Kidney (tissue), 13 donors: ENCODE measurements at regions not wholly inside any gene's neighbourhood (a gene's known extent, or its start where the extent isn't known, plus 50 kb on each side); places are given as distances from the start of the nearest gene placed in this dataset.

Source experiments
- DNase-seq, 5 donors: peaks; one replicate each; pipeline ENCODE4 v3.0.0-alpha.2; 2013 to 2020
- FAIRE-seq: peaks from 2 replicates; lab custom pipeline; 2012; peaks lifted over from hg19 to GRCh38; lab: Jason Lieb, UNC
- H3K27ac ChIP-seq, 2 donors: one replicate each; pipeline ENCODE4 v1.7.0; 2013; ENCODE audit warnings: low read depth in 2 of 2, low read length in 2 of 2, inconsistent platforms in 1 of 2
- H3K27me3 ChIP-seq: one replicate; pipeline ENCODE4 v1.7.1; 2013; ENCODE audit warnings: low read length, inconsistent platforms; ENCODE audit not compliant: control insufficient read depth, insufficient read depth
- H3K36me3 ChIP-seq, 3 donors: one replicate each; pipeline versions ENCODE4 v1.7.0 to v1.7.1; 2013; ENCODE audit warnings: low read length in 3 of 3, control low read depth in 1 of 3, inconsistent platforms in 1 of 3; ENCODE audit not compliant: insufficient read depth in 3 of 3, control insufficient read depth in 2 of 3
- H3K4me1 ChIP-seq, 3 donors: one replicate each; pipeline versions ENCODE4 v1.7.0 to v1.7.1; 2013; ENCODE audit warnings: low read length in 3 of 3, inconsistent platforms in 1 of 3, low read depth in 1 of 3; ENCODE audit not compliant: control insufficient read depth in 2 of 3, insufficient read depth in 2 of 3
- H3K4me3 ChIP-seq, 3 donors: one replicate each; pipeline versions ENCODE4 v1.7.0 to v1.8.1; 2013; ENCODE audit warnings: low read length in 3 of 3, control low read depth in 1 of 3, inconsistent platforms in 1 of 3
- H3K9ac ChIP-seq, 3 donors: one replicate each; pipeline versions ENCODE4 v1.7.0 to v1.7.1; 2013; ENCODE audit warnings: low read length in 3 of 3, control low read depth in 1 of 3, inconsistent platforms in 1 of 3
- H3K9me3 ChIP-seq, 3 donors: one replicate each; pipeline versions ENCODE4 v1.7.0 to v1.7.1; 2013; ENCODE audit warnings: low read length in 3 of 3, control low read depth in 1 of 3, inconsistent platforms in 1 of 3; ENCODE audit not compliant: control insufficient read depth in 2 of 3, insufficient read depth in 1 of 3
- intact Hi-C: fragments of 100-400 bp; cut with DNase I; formaldehyde crosslinking; loops from one replicate; pipeline ENCODE4 v1.11.1; 2022
- TF ChIP-seq, protein P1 (sequence below): IDR thresholded peaks from 3 replicates; pipeline ENCODE4 v1.5.1; 2012; ENCODE audit warnings: mild to moderate bottlenecking, moderate library complexity, borderline replicate concordance; ENCODE audit not compliant: insufficient read depth; ENCODE audit errors: extremely low read depth
- donor health status: control.
- donor health status: control.
- donor health status: control.
- donor health status: control.
- donor health status: control.
- donor health status: DM: yes; HTN: yes; CAD: no.
- donor health status: Normal renal cell carcinoma (clear cell type).

DNA sequence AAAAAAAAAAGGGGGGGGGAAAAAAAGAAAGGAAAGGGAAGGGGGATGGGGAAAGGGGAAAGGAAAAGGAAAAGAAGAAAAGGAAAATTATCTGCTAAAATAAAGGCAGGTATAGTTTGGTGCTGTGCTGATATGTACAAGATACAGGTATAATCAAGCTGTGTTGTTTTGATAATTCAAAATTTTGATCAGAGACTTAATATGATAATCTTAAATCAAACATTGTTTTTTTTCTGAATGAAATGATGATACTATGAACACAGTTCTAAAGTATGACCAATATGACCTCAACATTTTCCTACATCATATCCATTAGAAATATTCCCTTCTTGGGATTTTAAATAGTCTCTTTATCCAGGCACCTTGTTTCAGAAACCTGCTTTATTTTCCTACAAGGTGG is 115.6 kb upstream of the TRPM3 start:
- Histone ChIP-seq H3K4me3 (no peak overlapping the region), H3K9me3 (no peaks in the 10 kb centered on the region), H3K4me1 (no peaks in the 10 kb centered on the region), H3K27ac (no peak overlapping the region), H3K9ac (no peak overlapping the region), H3K36me3 (no peaks in the 10 kb centered on the region), H3K27me3 (no peaks in the 10 kb centered on the region)
- DNase-seq (no peak), FAIRE-seq (no peak)
- intact Hi-C loops, result no loop called here
- TF ChIP-seq, protein P1, sequence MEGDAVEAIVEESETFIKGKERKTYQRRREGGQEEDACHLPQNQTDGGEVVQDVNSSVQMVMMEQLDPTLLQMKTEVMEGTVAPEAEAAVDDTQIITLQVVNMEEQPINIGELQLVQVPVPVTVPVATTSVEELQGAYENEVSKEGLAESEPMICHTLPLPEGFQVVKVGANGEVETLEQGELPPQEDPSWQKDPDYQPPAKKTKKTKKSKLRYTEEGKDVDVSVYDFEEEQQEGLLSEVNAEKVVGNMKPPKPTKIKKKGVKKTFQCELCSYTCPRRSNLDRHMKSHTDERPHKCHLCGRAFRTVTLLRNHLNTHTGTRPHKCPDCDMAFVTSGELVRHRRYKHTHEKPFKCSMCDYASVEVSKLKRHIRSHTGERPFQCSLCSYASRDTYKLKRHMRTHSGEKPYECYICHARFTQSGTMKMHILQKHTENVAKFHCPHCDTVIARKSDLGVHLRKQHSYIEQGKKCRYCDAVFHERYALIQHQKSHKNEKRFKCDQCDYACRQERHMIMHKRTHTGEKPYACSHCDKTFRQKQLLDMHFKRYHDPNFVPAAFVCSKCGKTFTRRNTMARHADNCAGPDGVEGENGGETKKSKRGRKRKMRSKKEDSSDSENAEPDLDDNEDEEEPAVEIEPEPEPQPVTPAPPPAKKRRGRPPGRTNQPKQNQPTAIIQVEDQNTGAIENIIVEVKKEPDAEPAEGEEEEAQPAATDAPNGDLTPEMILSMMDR, result no peak

DNA sequence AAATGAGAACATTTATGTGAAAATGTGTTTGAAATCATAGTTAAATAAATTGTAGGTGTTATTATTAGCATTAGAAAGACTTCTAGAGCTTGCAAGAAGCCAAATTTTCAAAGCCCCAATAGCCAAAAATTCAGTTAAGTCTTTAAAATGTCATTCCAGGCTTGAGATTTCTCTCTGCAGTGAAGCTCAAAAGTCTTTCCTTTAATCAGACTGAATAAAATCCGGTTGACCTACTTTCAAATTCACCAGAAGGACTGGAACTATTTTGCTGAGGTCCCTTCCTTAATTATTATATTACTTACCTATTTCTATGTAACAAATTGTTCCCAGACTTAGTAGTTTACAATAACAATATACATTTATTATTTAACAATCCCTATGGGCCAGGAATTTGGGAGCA is 112.2 kb upstream of the TRPM3 start:
- H3K27ac ChIP-seq, result no peak overlapping the region
- FAIRE-seq, result no peak
- no peaks in the 10 kb centered on the region for H3K4me1 ChIP-seq
- TF ChIP-seq, protein P1, result no peak
- no peaks in the 10 kb centered on the region for H3K9me3 ChIP-seq
- intact Hi-C loops, result no loop called here
- no peak overlapping the region for H3K9ac ChIP-seq
- no peak for DNase-seq
- no peaks in the 10 kb centered on the region for H3K36me3 ChIP-seq
- H3K27me3 ChIP-seq, result no peaks in the 10 kb centered on the region
- H3K4me3 ChIP-seq, result no peak overlapping the region

DNA sequence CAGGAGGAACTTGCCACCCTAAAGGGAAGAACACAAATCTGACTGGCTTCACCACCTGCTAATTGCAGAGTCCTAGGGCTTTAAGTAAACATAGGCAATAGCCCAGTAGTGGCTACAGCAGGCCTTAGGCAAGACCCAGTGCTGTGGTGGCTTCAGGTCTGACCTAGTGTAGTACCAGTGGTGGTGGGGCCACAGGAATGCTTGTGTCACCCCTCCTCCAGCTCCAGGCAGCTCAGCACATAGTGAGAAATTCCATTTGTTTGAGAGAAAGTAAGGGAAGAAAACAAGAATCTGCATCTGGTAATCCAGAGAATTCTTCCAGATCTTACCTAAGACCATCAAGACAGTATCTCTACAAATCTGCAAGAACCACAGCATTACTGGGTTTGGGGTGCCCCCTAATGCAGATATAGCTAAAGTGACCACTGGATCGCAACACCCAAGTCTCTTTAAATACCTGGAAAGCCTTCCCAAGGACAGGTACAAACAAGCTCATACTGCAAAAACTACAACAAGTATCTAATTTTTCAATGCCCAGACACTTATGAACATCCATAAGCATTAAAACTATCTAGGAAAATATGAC is 102.6 kb upstream of the TRPM3 start:
- H3K36me3 ChIP-seq, result no peaks in the 10 kb centered on the region
- no peak overlapping the region for H3K9ac ChIP-seq
- no peak overlapping the region for H3K27ac ChIP-seq
- intact Hi-C loops, result no loop called here
- H3K4me1 ChIP-seq, result no peaks in the 10 kb centered on the region
- H3K4me3 ChIP-seq, result no peak overlapping the region
- FAIRE-seq (no peak), DNase-seq (no peak)
- H3K27me3 ChIP-seq, result no peaks in the 10 kb centered on the region
- TF ChIP-seq, protein P1, result no peak
- no peaks in the 10 kb centered on the region for H3K9me3 ChIP-seq

DNA sequence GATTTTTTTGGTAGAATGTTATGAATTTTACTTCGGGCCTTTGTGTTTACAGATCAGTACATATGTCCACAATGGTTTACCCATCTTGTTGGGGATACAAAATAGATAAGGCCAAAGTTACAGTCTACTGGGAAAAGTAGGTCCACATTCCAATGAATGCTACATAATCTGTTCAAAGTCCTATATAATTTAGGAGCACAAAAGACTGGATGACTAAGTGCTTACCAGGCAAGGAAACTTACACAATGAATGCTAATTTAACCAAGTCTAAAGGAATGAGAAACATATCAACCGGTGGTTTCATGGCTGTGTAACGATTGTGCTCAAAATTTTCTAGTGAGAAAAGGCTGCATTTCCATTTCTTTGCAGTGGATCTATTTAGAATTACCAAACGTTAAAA is 97.4 kb upstream of the TRPM3 start:
- TF ChIP-seq, protein P1, result no peak
- Histone ChIP-seq H3K9me3 (peaks cover 0 to 5% (median 5%) of the 10 kb centered on the region in 3 donors), H3K27ac (no peak overlapping the region), H3K4me3 (no peak overlapping the region), H3K9ac (no peak overlapping the region), H3K36me3 (no peaks in the 10 kb centered on the region), H3K27me3 (no peaks in the 10 kb centered on the region), H3K4me1 (no peaks in the 10 kb centered on the region)
- intact Hi-C loops, result no loop called here
- DNase-seq (no peak), FAIRE-seq (no peak)
